HG02970 (cell line): ENCODE measurements at regions not wholly inside any gene's neighbourhood (a gene's known extent, or its start where the extent isn't known, plus 50 kb on each side); places are given as distances from the start of the nearest gene placed in this dataset.
"Not testable (repeated sequence)": the region's sequence is repeated elsewhere in the genome, so short reads cannot be mapped to it uniquely, and the experiment has no call there.

Experiments
- ATAC-seq: cut with Tn5 transposase; IDR thresholded peaks from one replicate; pipeline ENCODE4 v1.9.1; 2021; ENCODE audit warnings: mild to moderate bottlenecking, moderate library complexity, moderate number of reproducible peaks; ENCODE audit not compliant: unreplicated experiment, low FRiP score

DNA sequence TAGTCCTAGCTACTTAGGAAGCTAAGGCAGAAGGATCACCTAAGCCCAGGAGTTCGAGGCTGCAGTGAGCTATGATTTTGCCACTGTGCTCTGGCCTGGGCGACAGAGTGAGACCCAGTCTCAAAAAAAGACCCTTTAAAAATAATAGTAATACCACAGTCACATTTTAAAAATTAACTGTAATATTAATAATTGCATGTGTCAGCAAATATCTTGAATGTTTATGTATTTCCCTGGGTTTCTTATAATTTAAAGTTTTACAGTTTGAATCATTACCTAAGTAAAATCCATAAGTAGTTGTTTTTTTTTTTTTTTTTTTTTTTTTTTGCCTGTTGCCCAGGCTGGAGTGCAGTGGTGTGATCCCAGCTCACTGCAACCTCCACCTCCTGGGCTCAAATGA, 69.2 kb downstream of the LYZL2 start:
- ATAC-seq: no peak

GRCh38 chr10:30559180-30559579, 70.4 kb downstream of the LYZL2 start:
- no peak for ATAC-seq

DNA sequence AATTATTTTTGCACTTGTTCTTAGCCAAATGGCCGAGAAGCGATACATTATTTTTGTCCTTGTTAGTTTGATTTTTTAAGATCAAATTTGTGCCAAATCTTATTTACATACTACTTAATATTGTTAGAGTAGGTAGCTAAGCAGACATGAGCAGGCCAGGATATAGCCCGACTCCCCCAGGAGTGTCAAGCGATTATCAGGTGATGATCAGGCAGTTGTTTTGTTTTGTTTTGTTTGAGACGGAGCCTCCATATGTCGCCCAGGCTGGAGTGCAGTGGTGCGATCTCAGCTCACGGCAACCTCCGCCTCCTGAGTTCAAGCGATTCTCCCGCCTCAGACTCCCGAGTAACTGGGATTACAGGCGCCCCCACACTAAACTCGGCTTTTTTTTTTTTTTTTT, 71.1 kb downstream of the LYZL2 start:
- ATAC-seq: no peak

DNA sequence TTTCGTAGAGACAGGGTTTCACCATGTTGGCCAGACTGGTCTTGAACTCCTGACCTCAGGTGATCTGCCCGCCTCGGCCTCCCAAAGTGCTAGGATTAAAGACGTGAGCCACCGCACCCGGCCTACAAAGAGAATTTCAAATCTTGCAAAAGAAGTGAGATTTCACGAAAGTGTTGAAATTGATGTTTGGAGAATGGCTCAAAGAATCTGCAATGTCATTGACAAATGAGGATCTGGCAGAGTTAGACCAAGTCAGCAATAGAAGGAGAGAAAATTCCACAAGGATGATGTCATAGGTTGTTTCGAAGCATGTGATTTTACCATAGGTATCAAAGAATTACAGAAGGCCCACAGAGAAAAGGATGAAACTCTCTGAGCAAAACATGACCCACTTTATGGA, 71.7 kb downstream of the LYZL2 start:
- ATAC-seq: no peak

- ATAC-seq: no peak
Observed at GRCh38 chr10:30556189-30556588, 73.4 kb downstream of the LYZL2 start.

DNA sequence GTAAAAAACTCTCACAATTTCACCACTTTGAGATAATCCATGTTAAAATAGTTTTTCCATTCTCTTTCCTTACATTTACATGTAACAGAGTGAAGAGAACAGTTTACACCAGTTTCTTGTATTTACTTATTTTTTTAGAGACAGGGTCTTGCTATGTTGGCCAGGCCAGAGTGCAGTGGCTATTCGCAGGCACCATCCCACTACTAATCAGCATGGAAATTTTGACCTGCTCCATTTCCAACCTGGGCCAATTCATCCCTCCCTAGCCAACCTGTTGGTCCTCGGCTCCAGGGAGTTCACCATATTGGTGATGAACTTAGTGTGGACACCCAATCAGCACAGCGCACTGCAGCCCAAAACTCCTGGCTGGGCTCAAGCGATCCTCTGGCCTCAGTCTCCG, 74.1 kb downstream of the LYZL2 start:
- no peak for ATAC-seq

- no peak for ATAC-seq
Observed at GRCh38 chr10:30554440-30554825, 75.1 kb downstream of the LYZL2 start.

DNA sequence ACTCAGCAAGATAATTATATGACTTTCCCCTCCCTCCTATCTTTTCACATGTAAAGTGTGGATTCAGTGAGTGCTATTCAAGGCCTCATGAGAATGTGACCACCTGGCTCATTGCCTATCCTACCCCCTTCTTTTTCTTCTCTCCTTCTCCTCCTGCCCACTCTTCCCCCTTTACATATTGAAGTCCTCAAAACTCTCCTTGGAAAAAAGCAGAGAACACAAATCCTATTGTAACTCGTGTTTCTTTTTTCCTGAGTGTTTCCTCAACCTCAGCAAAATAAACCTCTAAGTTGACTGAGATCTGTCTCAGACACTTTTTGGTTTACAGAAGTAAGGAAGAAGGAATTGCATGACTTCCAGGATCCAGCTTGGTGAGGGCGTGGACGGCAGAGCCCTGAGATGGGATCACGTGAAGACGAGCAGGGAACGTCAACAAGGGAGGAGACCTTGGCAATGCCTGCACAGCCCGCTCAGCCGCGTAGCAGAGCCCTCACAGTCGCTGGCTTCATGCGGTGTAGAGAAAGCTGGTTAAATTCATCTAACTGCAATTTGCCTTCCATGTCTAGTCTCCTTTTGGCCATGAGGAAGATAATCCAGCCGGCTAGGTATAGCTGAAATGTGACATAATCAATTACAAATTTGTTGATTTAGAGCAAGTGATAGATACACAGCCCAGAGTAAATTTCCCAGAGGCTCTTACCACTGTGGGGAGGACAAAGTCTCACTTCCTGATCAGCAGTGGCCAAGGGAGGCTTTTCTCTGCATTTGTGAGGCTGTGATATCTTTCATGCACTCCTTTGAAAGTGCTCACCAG, 75.7 kb downstream of the LYZL2 start:
- no peak for ATAC-seq

GRCh38 chr10:30553018-30553625, 76.4 kb downstream of the LYZL2 start:
- ATAC-seq: no peak

DNA sequence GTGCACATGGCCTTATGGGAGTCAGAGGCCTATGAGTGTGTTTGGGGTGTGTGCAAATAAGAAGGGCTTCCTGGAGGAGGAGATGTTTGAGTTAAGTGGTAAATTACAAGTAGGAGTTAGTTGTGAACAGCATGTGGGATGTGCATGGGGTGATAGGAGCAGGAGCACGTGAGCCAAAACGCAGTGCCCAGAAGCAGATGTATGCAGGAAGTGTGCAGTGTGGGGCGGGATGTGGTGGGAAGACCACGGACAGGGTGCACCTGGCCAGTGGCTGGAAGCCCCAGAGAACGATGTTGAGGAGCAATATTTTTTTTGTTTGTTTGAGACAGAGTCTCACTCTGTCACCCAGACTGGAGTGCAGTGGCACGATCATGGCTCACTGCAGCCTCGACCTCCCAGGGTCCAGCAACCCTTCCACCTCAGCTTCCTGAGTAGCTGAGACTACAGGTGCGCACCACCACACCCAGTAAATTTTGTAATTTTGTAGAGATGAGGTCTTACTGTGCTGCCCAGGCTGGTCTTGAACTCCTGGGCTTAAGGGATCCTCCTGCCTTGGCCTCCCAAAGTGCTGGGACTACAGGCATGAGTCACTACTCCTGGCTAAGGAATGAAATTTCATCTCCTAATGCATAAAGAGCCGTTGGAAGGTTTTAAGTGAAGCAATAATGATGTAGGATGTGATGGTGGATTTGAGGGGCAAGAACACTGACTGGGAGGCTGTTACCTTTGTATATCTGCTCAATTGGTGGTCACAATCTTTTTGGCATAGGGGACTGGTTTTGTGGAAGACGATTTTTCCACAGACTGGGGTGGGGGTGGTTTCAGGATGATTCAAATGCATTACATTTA, 78.4 kb downstream of the LYZL2 start:
- no peak for ATAC-seq

- not testable (repeated sequence) for ATAC-seq
Observed at GRCh38 chr10:30549134-30549687, 80.3 kb downstream of the LYZL2 start.

- no peak for ATAC-seq
Observed at GRCh38 chr10:30546511-30546910, 83.0 kb downstream of the LYZL2 start.

- no peak for ATAC-seq
Observed at GRCh38 chr10:30542895-30543288, 86.7 kb downstream of the LYZL2 start.

DNA sequence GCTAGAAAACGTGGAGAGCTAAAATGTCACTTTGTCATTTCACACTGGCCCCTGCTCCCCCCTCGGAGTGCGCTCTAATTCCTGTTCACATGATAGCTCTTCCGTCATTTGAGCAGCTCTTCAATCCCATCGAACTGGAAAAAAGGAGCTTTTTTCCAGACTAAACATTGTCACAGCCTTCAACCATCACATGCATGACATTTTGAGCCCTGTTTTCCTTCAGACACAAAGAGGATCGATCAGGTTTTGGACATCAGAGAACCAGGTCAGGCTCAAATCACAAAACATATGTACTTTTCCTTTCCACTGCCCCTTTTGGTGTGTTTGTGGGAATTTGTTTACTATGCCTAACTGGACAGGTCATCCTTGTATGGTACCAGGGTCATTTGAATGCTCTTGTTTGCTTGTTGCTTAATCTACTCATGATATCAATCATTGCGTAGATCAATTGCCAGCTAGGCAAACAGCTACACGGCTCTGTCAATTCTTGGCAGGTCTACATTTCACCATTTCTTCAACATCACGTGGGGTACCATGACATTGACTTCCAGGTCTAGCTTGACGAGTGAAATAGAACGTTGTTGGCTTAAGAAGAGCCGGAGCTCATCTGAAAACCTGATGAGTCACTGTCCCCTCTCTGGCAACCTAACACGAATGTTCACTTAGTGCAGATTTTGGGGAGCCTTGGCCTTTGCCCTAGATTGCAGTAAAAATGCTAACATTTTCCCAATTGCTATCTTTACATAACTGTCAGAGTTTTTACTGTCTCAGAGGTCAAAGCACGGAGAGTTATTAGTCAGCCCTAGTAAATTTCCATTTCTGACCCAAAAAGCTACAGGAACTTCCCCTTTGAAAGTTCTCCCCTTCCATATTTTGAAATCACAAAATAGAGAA, 87.3 kb downstream of the LYZL2 start:
- ATAC-seq: no peak

DNA sequence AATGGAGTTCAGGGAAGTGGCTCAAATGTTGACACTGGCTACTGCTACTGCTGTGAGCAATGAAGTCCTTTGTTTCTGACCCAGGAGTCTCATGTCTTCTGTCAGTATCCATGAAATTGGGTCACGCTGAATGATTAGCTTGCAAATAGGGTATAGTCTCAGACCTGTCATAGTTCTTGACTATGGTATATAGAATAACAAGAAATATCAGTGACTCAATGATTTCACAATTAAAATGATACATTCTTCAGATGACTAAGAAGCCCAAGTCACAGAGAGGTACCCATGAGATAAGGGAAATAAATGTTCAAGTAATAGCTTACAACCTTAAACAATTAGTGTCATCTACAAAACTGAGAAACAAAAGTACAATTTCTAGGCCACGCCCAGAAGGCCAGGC, 89.3 kb downstream of the LYZL2 start:
- ATAC-seq: no peak

- no peak for ATAC-seq
Observed at GRCh38 chr10:30538086-30538485, 91.5 kb downstream of the LYZL2 start.

GRCh38 chr10:30537586-30537985, 92.0 kb downstream of the LYZL2 start:
- ATAC-seq: no peak

- not testable (repeated sequence) for ATAC-seq
Observed at GRCh38 chr10:30537158-30537557, 92.4 kb downstream of the LYZL2 start.

- no peak for ATAC-seq
Observed at GRCh38 chr10:30536578-30536977, 93.0 kb downstream of the LYZL2 start.

DNA sequence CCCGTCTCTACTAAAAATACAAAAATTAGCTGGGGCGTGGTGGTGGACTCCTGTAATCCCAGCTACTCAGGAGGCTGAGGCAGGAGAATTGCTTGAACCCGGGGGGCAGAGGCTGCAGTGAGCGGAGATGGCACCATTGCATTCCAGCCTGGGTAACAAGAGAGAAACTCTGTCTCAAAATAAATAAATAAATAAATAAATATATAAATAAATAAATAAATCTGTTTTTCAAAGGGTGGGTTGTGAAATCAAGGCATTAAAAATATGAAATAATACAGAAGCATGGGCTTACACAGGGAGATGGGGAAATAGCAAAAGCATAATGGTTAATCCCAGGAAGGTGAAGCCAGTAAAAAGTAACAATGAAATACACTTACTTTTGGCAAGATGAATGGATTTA, 93.9 kb downstream of the LYZL2 start:
- no peak for ATAC-seq
